ENCODE measurements at regions not wholly inside any gene's neighbourhood (a gene's known extent, or its start where the extent isn't known, plus 50 kb on each side); places are given as distances from the start of the nearest gene placed in this dataset.
"Not testable (repeated sequence)": the region's sequence is repeated elsewhere in the genome, so short reads cannot be mapped to it uniquely, and the experiment has no call there.

- DNase-seq (ENCODE audit: low read depth, low spot score): not testable (repeated sequence)
Observed at GRCh38 chr11:3583476-3583875, 58.3 kb downstream of the ART5 start.

GRCh38 chr11:3581389-3581725 lies 60.4 kb downstream of the ART5 start:
- DNase-seq (ENCODE audit: low read depth, low spot score); in situ Hi-C loops (cut with HindIII; ENCODE audit: low pct_unique_long_range_greater_than_20kb, low sequenced_read_pairs): not testable (repeated sequence)

More at GRCh38 chr11:3583476-3583875, 58.3 kb downstream of the ART5 start:
- in situ Hi-C loops (cut with HindIII; ENCODE audit: low pct_unique_long_range_greater_than_20kb, low sequenced_read_pairs): not testable (repeated sequence)

GRCh38 chr11:3580487-3581388 lies 61.1 kb downstream of the ART5 start:
- in situ Hi-C loops (cut with HindIII; ENCODE audit: low pct_unique_long_range_greater_than_20kb, low sequenced_read_pairs): not testable (repeated sequence)
- peak; percentile 30 for DNase-seq (ENCODE audit: low read depth, low spot score)

GRCh38 chr11:3579600-3580459 lies 62.0 kb downstream of the ART5 start:
- in situ Hi-C loops (cut with HindIII; ENCODE audit: low pct_unique_long_range_greater_than_20kb, low sequenced_read_pairs); DNase-seq (ENCODE audit: low read depth, low spot score): not testable (repeated sequence)

GRCh38 chr11:3576066-3576604 lies 65.7 kb downstream of the ART5 start:
- DNase-seq (ENCODE audit: low read depth, low spot score); in situ Hi-C loops (cut with HindIII; ENCODE audit: low pct_unique_long_range_greater_than_20kb, low sequenced_read_pairs): not testable (repeated sequence)

- DNase-seq (ENCODE audit: low read depth, low spot score); in situ Hi-C loops (cut with HindIII; ENCODE audit: low pct_unique_long_range_greater_than_20kb, low sequenced_read_pairs): not testable (repeated sequence)
Observed at GRCh38 chr11:3572976-3573647, 68.7 kb downstream of the ART5 start.

GRCh38 chr11:3571752-3572151 lies 70.0 kb downstream of the ART5 start:
- in situ Hi-C loops (cut with HindIII; ENCODE audit: low pct_unique_long_range_greater_than_20kb, low sequenced_read_pairs); DNase-seq (ENCODE audit: low read depth, low spot score): not testable (repeated sequence)

- DNase-seq (ENCODE audit: low read depth, low spot score); in situ Hi-C loops (cut with HindIII; ENCODE audit: low pct_unique_long_range_greater_than_20kb, low sequenced_read_pairs): not testable (repeated sequence)
Observed at GRCh38 chr11:3565838-3566237, 76.0 kb downstream of the ART5 start.

- in situ Hi-C loops (cut with HindIII; ENCODE audit: low pct_unique_long_range_greater_than_20kb, low sequenced_read_pairs): not testable (repeated sequence)
Observed at GRCh38 chr11:3564383-3564782, 77.4 kb downstream of the ART5 start.

GRCh38 chr11:3554621-3555020 lies 87.2 kb downstream of the ART5 start:
- in situ Hi-C loops (cut with HindIII; ENCODE audit: low pct_unique_long_range_greater_than_20kb, low sequenced_read_pairs); DNase-seq (ENCODE audit: low read depth, low spot score): not testable (repeated sequence)

More at GRCh38 chr11:3564383-3564782, 77.4 kb downstream of the ART5 start:
- DNase-seq (ENCODE audit: low read depth, low spot score): peak; percentile 41

GRCh38 chr11:3544990-3545389 lies 96.8 kb downstream of the ART5 start:
- in situ Hi-C loops (cut with HindIII; ENCODE audit: low pct_unique_long_range_greater_than_20kb, low sequenced_read_pairs); DNase-seq (ENCODE audit: low read depth, low spot score): not testable (repeated sequence)

GRCh38 chr11:3538220-3538619 lies 103.6 kb downstream of the ART5 start:
- in situ Hi-C loops (cut with HindIII; ENCODE audit: low pct_unique_long_range_greater_than_20kb, low sequenced_read_pairs); DNase-seq (ENCODE audit: low read depth, low spot score): not testable (repeated sequence)

GRCh38 chr11:3537254-3537653 lies 104.5 kb downstream of the ART5 start:
- in situ Hi-C loops (cut with HindIII; ENCODE audit: low pct_unique_long_range_greater_than_20kb, low sequenced_read_pairs); DNase-seq (ENCODE audit: low read depth, low spot score): not testable (repeated sequence)

- DNase-seq (ENCODE audit: low read depth, low spot score); in situ Hi-C loops (cut with HindIII; ENCODE audit: low pct_unique_long_range_greater_than_20kb, low sequenced_read_pairs): not testable (repeated sequence)
Observed at GRCh38 chr11:3532958-3533357, 108.8 kb downstream of the ART5 start.

- DNase-seq (ENCODE audit: low read depth, low spot score); in situ Hi-C loops (cut with HindIII; ENCODE audit: low pct_unique_long_range_greater_than_20kb, low sequenced_read_pairs): not testable (repeated sequence)
Observed at GRCh38 chr11:3531280-3531679, 110.5 kb downstream of the ART5 start.

GRCh38 chr11:3523567-3523966 lies 118.2 kb downstream of the ART5 start:
- DNase-seq (ENCODE audit: low read depth, low spot score): not testable (repeated sequence)

GRCh38 chr11:3520905-3521304 lies 120.9 kb downstream of the ART5 start:
- in situ Hi-C loops (cut with HindIII; ENCODE audit: low pct_unique_long_range_greater_than_20kb, low sequenced_read_pairs); DNase-seq (ENCODE audit: low read depth, low spot score): not testable (repeated sequence)

More at GRCh38 chr11:3523567-3523966, 118.2 kb downstream of the ART5 start:
- in situ Hi-C loops (cut with HindIII; ENCODE audit: low pct_unique_long_range_greater_than_20kb, low sequenced_read_pairs): not testable (repeated sequence)
